Spleen (tissue), 11 donors: ENCODE measurements at regions not wholly inside any gene's neighbourhood (a gene's known extent, or its start where the extent isn't known, plus 50 kb on each side); places are given as distances from the start of the nearest gene placed in this dataset.

Experiments used
- DNase-seq: peaks from one replicate; pipeline ENCODE4 v3.0.0-alpha.2; 2020
- H3K27ac ChIP-seq, 8 donors: fragments of 200-600 bp; sonication (generic) in 7 of 8; 1 replicate in 4 of 8; 2 replicates in 4 of 8; pipeline versions ENCODE4 v1.5.0 to v1.8.0; 2016 to 2021; ENCODE audit warnings: inconsistent platforms in 4 of 8, mild to moderate bottlenecking in 4 of 8, moderate library complexity in 1 of 8
- H3K27me3 ChIP-seq, 7 donors: fragments of 200-600 bp; sonication (generic) in 6 of 7; replicated peaks in 1 of 7; 1 replicate in 4 of 7; 2 replicates in 3 of 7; pipeline versions ENCODE4 v1.5.0 to v1.8.0; 2016 to 2021; ENCODE audit warnings: inconsistent platforms in 3 of 7, mild to moderate bottlenecking in 1 of 7
- H3K36me3 ChIP-seq, 6 donors: fragments of 200-600 bp; sonication (generic) in 5 of 6; 1 replicate in 4 of 6; 2 replicates in 2 of 6; pipeline versions ENCODE4 v1.5.0 to v1.8.0; 2016 to 2021; ENCODE audit warnings: inconsistent platforms in 2 of 6
- H3K4me1 ChIP-seq, 6 donors: fragments of 200-600 bp; sonication (generic) in 5 of 6; 1 replicate in 3 of 6; 2 replicates in 3 of 6; pipeline versions ENCODE4 v1.5.0 to v1.8.0; 2016 to 2021; ENCODE audit warnings: inconsistent platforms in 3 of 6
- H3K4me3 ChIP-seq, 8 donors: fragments of 200-600 bp; sonication (generic) in 7 of 8; 1 replicate in 4 of 8; 2 replicates in 4 of 8; pipeline versions ENCODE4 v1.5.0 to v1.8.0; 2016 to 2021; ENCODE audit warnings: inconsistent platforms in 4 of 8, mild to moderate bottlenecking in 4 of 8, moderate library complexity in 2 of 8
- H3K9me3 ChIP-seq, 8 donors: fragments of 200-600 bp; sonication (generic) in 7 of 8; 1 replicate in 4 of 8; 2 replicates in 4 of 8; pipeline versions ENCODE4 v1.5.0 to v1.8.0; 2016 to 2021; ENCODE audit warnings: inconsistent platforms in 4 of 8
- CTCF ChIP-seq, 11 experiments: fragments of 200-600 bp in 7 of 11; fragments of 450-650 bp in 4 of 11; sonication (generic) in 4 of 11; IDR thresholded peaks in 8 of 11; conservative IDR thresholded peaks in 3 of 11; 1 replicate in 7 of 11; 2 replicates in 4 of 11; pipeline versions ENCODE4 v1.4.0 to v1.8.0; 2016 to 2021; ENCODE audit warnings: antibody characterized with exemption in 11 of 11, inconsistent platforms in 4 of 11, mild to moderate bottlenecking in 1 of 11
- POLR2A ChIP-seq, 3 donors: fragments of 450-650 bp; IDR thresholded peaks; one replicate each; pipeline ENCODE4 v1.5.1; 2017; ENCODE audit warnings: antibody characterized with exemption in 3 of 3, mild to moderate bottlenecking in 1 of 3
- POLR2AphosphoS5 ChIP-seq, 3 donors: sonication (generic); formaldehyde crosslinking; IDR thresholded peaks; one replicate each; pipeline ENCODE4 v1.5.1; 2017; ENCODE audit warnings: antibody characterized with exemption in 3 of 3
- WGBS, 5 donors: extraction: QIAGEN DNeasy Blood & Tissue Kit in 3 of 5; methylation state at CpG; one replicate each; pipeline versions ENCODE4 v1.1.5 to v1.1.7; 2013 to 2018; 5-methylcytosine and 5-hydroxymethylcytosine counted together
- intact Hi-C: fragments of 100-400 bp; cut with DNase I; formaldehyde crosslinking; loops from one replicate; pipeline ENCODE4 v1.15.0; 2023; ENCODE audit warnings: low total_unique reads
- donor health status: healthy with polysubstance abuse.
- donor health status: DM: no; HTN: no; CAD: no; lungs with moderate emphysema.
- donor health status: DM: no; HTN: no; CAD: no.
- donor health status: Bipolar disorder and iron deficiency.
- donor health status: healthy.
- donor health status: DM: no; HTN: no; CAD: no.
- donor health status: DM: yes; HTN: yes; CAD: no.

GRCh38 chr1:218079820-218080219, 205.3 kb upstream of the RRP15 start:
- intact Hi-C loops = no loop called here
- 67 to 84% (median 79%) methylated on average over 5 of the region's 5 CpGs for WGBS, 5 donors
- no peak for TF ChIP-seq POLR2A (IDR thresholded peaks at IDR 0.05)
- TF ChIP-seq POLR2AphosphoS5 (IDR thresholded peaks at IDR 0.05) = no peak
- TF ChIP-seq CTCF (IDR thresholded peaks at IDR 0.05 in 8 of 11, conservative IDR thresholded peaks at IDR 0.05 in 3 of 11) = no peak
- Histone ChIP-seq H3K27me3 (no peaks in the 10 kb centered on the region), H3K27ac (no peak overlapping the region), H3K4me3 (no peak overlapping the region), H3K9me3 (peaks cover 0 to 2% (median 0%) of the 10 kb centered on the region in 8 donors), H3K36me3 (no peaks in the 10 kb centered on the region), H3K4me1 (no peaks in the 10 kb centered on the region)
- no peak for DNase-seq

GRCh38 chr1:218080863-218081262, 204.2 kb upstream of the RRP15 start:
- WGBS, 5 donors = 72 to 81% (median 74%) methylated on average over 5 of the region's 5 CpGs
- Histone ChIP-seq H3K4me3 (no peak overlapping the region), H3K27ac (no peak overlapping the region), H3K9me3 (peaks cover 0 to 2% (median 0%) of the 10 kb centered on the region in 8 donors), H3K4me1 (no peaks in the 10 kb centered on the region), H3K27me3 (no peaks in the 10 kb centered on the region), H3K36me3 (no peaks in the 10 kb centered on the region)
- no peak for DNase-seq
- no peak for TF ChIP-seq POLR2A (IDR thresholded peaks at IDR 0.05)
- no peak for TF ChIP-seq POLR2AphosphoS5 (IDR thresholded peaks at IDR 0.05)
- TF ChIP-seq CTCF (IDR thresholded peaks at IDR 0.05 in 8 of 11, conservative IDR thresholded peaks at IDR 0.05 in 3 of 11) = no peak
- intact Hi-C loops = no loop called here

GRCh38 chr1:218081358-218081757, 203.7 kb upstream of the RRP15 start:
- Histone ChIP-seq H3K4me1 (no peaks in the 10 kb centered on the region), H3K9me3 (peaks cover 0 to 2% (median 0%) of the 10 kb centered on the region in 8 donors), H3K36me3 (no peaks in the 10 kb centered on the region), H3K4me3 (no peak overlapping the region), H3K27ac (no peak overlapping the region), H3K27me3 (no peaks in the 10 kb centered on the region)
- intact Hi-C loops = no loop called here
- no peak for DNase-seq
- TF ChIP-seq POLR2AphosphoS5 (IDR thresholded peaks at IDR 0.05) = no peak
- TF ChIP-seq POLR2A (IDR thresholded peaks at IDR 0.05) = no peak

- no peak overlapping the region for H3K4me3 ChIP-seq
- intact Hi-C loops = no loop called here
- H3K9me3 ChIP-seq = peaks cover 0 to 3% (median 0%) of the 10 kb centered on the region in 8 donors
- DNase-seq = no peak
- no peaks in the 10 kb centered on the region for H3K27me3 ChIP-seq
- no peaks in the 10 kb centered on the region for H3K36me3 ChIP-seq
- H3K27ac ChIP-seq = no peak overlapping the region
- TF ChIP-seq POLR2AphosphoS5 (IDR thresholded peaks at IDR 0.05) (no peak), CTCF (IDR thresholded peaks at IDR 0.05 in 8 of 11, conservative IDR thresholded peaks at IDR 0.05 in 3 of 11) (no peak), POLR2A (IDR thresholded peaks at IDR 0.05) (no peak)
- H3K4me1 ChIP-seq = no peaks in the 10 kb centered on the region
- WGBS, 5 donors = 61 to 74% (median 71%) methylated on average over 1 of the region's 1 CpG
Observed at GRCh38 chr1:218090459-218090858, 194.6 kb upstream of the RRP15 start.

- no peak for DNase-seq
- Histone ChIP-seq H3K4me1 (no peaks in the 10 kb centered on the region), H3K27ac (no peak overlapping the region), H3K36me3 (no peaks in the 10 kb centered on the region), H3K4me3 (no peak overlapping the region), H3K9me3 (peaks cover 0 to 41% (median 22%) of the 10 kb centered on the region in 8 donors), H3K27me3 (no peaks in the 10 kb centered on the region)
- WGBS, 5 donors = 57 to 71% (median 66%) methylated on average over 2 of the region's 2 CpGs
- intact Hi-C loops = no loop called here
- TF ChIP-seq POLR2A (IDR thresholded peaks at IDR 0.05) (no peak), CTCF (IDR thresholded peaks at IDR 0.05 in 8 of 11, conservative IDR thresholded peaks at IDR 0.05 in 3 of 11) (no peak), POLR2AphosphoS5 (IDR thresholded peaks at IDR 0.05) (no peak)
Observed at GRCh38 chr1:218101409-218101808, 183.7 kb upstream of the RRP15 start.
